GM12864 (cell line): ENCODE measurements at regions not wholly inside any gene's neighbourhood (a gene's known extent, or its start where the extent isn't known, plus 50 kb on each side); places are given as distances from the start of the nearest gene placed in this dataset.

Experiments used
- DNase-seq: peaks from one replicate; pipeline ENCODE4 v3.0.0-alpha.2; 2011; ENCODE audit warnings: low read depth
- H3K4me3 ChIP-seq: 2 replicates; pipeline ENCODE4 v1.5.1; 2011; ENCODE audit warnings: mild to moderate bottlenecking, low read depth, low read length, control low read depth
- CTCF ChIP-seq: IDR thresholded peaks from 2 replicates; pipeline ENCODE4 v1.5.1; 2011; ENCODE audit warnings: low read depth, mild to moderate bottlenecking, moderate library complexity, low read length, control low read depth, inconsistent platforms; ENCODE audit errors: missing control alignments

- TF ChIP-seq CTCF, result no peak
- DNase-seq, result no peak
- no peak overlapping the region for H3K4me3 ChIP-seq
Observed at GRCh38 chr14:83320837-83321236, 1787.2 kb upstream of the SEL1L start.

- TF ChIP-seq CTCF, result no peak
- no peak overlapping the region for H3K4me3 ChIP-seq
- DNase-seq, result no peak
Observed at GRCh38 chr14:83331513-83331912, 1797.9 kb upstream of the SEL1L start.

GRCh38 chr14:83342590-83342989, 1808.9 kb upstream of the SEL1L start:
- no peak for DNase-seq
- no peak for TF ChIP-seq CTCF
- H3K4me3 ChIP-seq, result no peak overlapping the region

- no peak overlapping the region for H3K4me3 ChIP-seq
- no peak for DNase-seq
- TF ChIP-seq CTCF, result no peak
Observed at GRCh38 chr14:83347874-83348273, 1814.2 kb upstream of the SEL1L start.

GRCh38 chr14:83355609-83356008, 1822.0 kb upstream of the SEL1L start:
- no peak for TF ChIP-seq CTCF
- no peak overlapping the region for H3K4me3 ChIP-seq
- DNase-seq, result no peak

- no peak overlapping the region for H3K4me3 ChIP-seq
- TF ChIP-seq CTCF, result no peak
- no peak for DNase-seq
Observed at GRCh38 chr14:83356080-83356479, 1822.4 kb upstream of the SEL1L start.

GRCh38 chr14:83372271-83372670, 1838.6 kb upstream of the SEL1L start:
- no peak overlapping the region for H3K4me3 ChIP-seq
- no peak for TF ChIP-seq CTCF
- no peak for DNase-seq
